ENCODE measurements at regions not wholly inside any gene's neighbourhood (a gene's known extent, or its start where the extent isn't known, plus 50 kb on each side); places are given as distances from the start of the nearest gene placed in this dataset.
"Not testable (repeated sequence)": the region's sequence is repeated elsewhere in the genome, so short reads cannot be mapped to it uniquely, and the experiment has no call there.

GRCh38 chr1:232317350-232317749 lies 312.6 kb downstream of the SIPA1L2 start:
- ChIA-PET POLR2A (no interaction called here), CTCF (no interaction called here)
- TF ChIP-seq CTCF (IDR thresholded peaks at IDR 0.05; ENCODE audit: control extremely low read depth, extremely low read depth, low read depth, missing control alignments): no peak
- no peak for DNase-seq (ENCODE audit: extremely low spot score)

- ChIA-PET POLR2A (no interaction called here), CTCF (no interaction called here)
- TF ChIP-seq CTCF (IDR thresholded peaks at IDR 0.05; ENCODE audit: control extremely low read depth, extremely low read depth, low read depth, missing control alignments): no peak
- no peak for DNase-seq (ENCODE audit: extremely low spot score)
Observed at GRCh38 chr1:232316864-232317263, 313.1 kb downstream of the SIPA1L2 start.

GRCh38 chr1:232313876-232314275 lies 316.1 kb downstream of the SIPA1L2 start:
- DNase-seq (ENCODE audit: extremely low spot score); CTCF ChIA-PET; POLR2A ChIA-PET: not testable (repeated sequence)

- no peak for DNase-seq (ENCODE audit: extremely low spot score)
- POLR2A ChIA-PET: no interaction called here
- TF ChIP-seq CTCF (IDR thresholded peaks at IDR 0.05; ENCODE audit: control extremely low read depth, extremely low read depth, low read depth, missing control alignments): no peak
- CTCF ChIA-PET: no interaction called here
Observed at GRCh38 chr1:232310541-232310940, 319.4 kb downstream of the SIPA1L2 start.

GRCh38 chr1:232308616-232309015 lies 321.3 kb downstream of the SIPA1L2 start:
- TF ChIP-seq CTCF (IDR thresholded peaks at IDR 0.05; ENCODE audit: control extremely low read depth, extremely low read depth, low read depth, missing control alignments): no peak
- CTCF ChIA-PET: no interaction called here
- POLR2A ChIA-PET: no interaction called here
- DNase-seq (ENCODE audit: extremely low spot score): no peak

GRCh38 chr1:232307296-232308017 lies 322.5 kb downstream of the SIPA1L2 start:
- DNase-seq (ENCODE audit: extremely low spot score): no peak
- POLR2A ChIA-PET: no interaction called here
- no peak for TF ChIP-seq CTCF (IDR thresholded peaks at IDR 0.05; ENCODE audit: control extremely low read depth, extremely low read depth, low read depth, missing control alignments)
- CTCF ChIA-PET: no interaction called here

GRCh38 chr1:232306269-232306961 lies 323.5 kb downstream of the SIPA1L2 start:
- TF ChIP-seq CTCF (IDR thresholded peaks at IDR 0.05; ENCODE audit: control extremely low read depth, extremely low read depth, low read depth, missing control alignments): no peak
- CTCF ChIA-PET: no interaction called here
- POLR2A ChIA-PET: no interaction called here
- DNase-seq (ENCODE audit: extremely low spot score): no peak

All from GM10248 (cell line).